ENCODE measurements at regions not wholly inside any gene's neighbourhood (a gene's known extent, or its start where the extent isn't known, plus 50 kb on each side); places are given as distances from the start of the nearest gene placed in this dataset.
"Not testable (repeated sequence)": the region's sequence is repeated elsewhere in the genome, so short reads cannot be mapped to it uniquely, and the experiment has no call there.

DNA sequence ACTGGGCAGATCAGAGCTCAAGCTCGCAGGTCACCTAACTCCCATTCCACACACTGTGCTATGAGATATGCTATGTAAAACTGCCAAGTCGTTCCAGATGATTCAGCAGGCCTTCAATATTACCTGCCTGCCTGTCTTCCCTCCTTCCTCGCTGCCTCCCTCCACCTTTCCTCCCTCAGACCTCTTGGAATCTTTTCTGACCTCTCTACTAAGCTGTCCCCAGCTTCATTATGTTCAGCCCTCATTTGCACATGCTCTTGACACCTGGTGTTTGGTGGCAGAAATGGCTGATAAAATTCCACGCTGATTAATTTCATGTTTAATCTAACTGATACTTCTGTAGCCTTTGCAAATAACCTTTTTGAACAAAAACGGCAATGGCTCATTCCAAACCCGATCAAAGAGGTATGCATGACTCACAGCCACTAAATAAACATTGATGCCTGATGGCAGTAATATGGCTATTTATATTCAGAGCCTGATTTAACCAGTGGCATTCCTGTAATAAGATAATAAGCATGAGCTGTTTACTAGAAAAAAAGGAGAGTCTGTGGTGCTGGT lies 130.8 kb upstream of the EGLN3 start:
- peak; percentile 75 for DNase-seq

DNA sequence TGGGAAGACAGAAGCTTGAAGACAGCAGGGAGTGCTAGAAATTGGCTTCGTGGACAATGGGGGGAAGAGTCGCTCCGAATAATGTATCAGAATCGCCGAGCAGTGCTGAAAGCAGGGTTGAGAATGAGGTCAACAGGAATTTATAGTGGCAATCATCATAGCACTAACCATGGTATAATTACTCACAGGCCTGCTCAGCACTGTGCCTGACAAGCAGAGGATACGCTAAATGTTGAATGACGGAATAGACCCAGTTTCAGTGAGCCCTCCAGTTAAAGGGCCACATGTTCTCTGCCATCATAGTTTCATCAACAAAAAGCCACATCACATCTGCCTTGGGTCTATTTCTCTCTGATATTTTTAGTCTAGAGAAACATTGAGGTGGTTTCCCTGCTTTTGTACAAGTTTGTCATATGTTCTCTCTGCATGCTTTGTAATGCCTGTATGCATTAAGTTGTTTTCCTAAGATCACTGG lies 130.3 kb upstream of the EGLN3 start:
- DNase-seq: peak; percentile 57

DNA sequence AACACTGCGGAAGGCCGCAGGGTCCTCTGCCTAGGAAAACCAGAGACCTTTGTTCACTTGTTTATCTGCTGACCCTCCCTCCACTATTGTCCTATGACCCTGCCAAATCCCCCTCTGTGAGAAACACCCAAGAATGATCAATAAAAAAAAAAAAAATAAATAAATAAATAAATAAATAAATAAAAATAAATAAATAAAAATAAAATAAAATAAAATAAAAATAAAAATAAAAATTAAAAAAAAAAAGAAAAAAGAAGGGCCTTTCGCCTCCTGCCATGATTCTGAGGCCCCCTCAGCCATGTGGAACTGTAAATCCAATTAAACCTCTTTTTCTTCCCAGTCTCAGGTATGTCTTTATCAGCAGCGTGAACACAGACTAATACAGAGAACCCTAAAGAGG lies 128.8 kb upstream of the EGLN3 start:
- not testable (repeated sequence) for DNase-seq

DNA sequence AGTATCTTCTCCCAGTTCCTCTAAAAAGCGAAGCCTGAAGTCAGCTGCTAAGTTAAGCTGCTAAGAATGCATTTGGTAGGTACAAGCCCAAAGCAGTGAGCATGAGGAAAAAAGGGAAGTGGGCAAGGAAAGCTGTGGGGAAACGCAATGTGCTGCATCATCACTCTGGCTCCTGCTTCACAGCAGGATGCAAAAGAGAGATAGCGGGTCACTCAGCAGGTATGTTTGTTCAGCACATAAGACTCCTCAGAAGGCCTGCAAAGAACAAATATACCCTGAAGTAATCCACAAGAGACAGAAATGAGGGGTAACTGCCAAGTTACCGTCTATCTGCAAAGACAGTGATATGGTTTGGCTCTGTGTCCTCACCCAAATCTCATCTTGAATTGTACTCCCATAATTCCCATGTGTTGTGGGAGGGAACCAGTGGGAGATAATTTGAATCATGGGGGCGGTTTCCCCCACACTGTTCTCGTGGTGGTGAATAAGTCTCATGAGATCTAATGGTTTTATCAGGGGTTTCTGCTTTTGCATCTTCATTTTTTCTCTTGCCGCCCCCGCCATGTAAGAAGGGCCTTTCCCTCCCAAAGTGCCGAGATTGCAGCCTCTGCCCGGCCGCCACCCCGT lies 127.4 kb upstream of the EGLN3 start:
- no peak for DNase-seq

DNA sequence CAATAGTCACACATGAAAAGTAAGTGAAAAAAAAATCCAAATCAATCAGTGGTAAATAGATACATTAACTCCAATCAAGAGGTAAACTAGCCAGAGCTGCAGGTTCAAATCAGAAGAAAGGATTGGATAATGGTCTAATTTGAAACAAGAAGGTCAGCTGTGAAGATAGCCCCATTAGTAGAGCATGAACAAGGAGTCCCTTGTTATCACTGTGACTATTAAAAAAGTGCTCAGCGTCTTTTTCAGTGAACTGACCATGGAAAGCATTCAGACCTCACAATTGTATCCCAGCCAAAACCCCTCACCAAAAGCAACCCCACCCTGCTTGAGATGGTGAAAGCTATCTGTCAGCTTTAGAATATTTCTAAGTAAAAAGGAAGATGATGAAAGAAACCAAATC lies 125.0 kb upstream of the EGLN3 start:
- no peak for DNase-seq

DNA sequence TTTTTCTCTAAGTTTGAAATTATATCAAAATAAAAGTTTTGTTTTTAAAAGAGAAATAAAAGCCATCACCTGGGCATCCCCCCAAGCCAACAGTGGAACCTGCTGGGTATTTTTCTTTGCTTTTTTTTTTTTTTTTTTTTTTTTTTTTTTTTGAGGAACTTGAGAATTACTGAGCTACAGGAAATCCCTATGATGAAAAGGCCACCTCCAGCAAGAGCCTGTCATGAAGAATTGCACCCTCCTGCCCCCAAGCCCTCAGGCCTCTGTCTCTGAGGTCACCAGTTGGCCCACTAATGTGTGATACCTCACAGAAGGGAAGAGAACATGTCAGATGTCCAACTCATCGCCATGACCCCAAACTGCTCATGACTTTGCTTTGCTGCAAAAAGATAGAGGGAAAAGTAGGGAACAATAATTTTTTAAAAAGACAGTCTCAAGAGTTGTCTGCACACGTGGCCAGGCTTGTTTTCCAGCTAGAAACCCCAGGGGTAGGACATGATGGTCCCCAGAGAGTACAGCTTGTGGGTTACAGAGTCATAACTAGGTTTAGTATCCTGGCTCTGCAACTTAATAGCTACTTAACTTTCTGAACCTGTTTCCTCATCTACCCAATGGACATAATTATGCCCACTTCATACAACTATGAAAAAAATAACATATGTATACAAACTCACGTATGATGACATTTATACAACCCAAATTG lies 124.3 kb upstream of the EGLN3 start:
- DNase-seq: no peak

DNA sequence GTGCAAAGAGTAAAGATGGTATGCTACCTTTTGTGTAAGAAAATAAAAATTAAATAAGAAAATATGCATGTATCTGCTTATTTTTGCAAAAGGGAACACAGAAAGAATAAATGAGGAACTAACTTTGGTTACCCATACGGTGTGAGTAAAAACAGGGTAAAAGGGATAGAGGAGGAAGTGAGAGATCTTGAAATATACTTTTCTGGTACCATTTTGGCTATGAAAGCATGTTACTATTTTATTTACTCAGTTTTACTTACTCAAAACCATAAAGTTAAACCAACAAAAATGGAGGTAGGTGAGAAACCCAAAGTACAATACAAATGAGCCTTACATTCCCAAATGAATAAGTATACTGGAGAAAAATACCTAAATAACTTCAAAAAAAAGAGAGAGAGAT lies 122.0 kb upstream of the EGLN3 start:
- no peak for DNase-seq

DNA sequence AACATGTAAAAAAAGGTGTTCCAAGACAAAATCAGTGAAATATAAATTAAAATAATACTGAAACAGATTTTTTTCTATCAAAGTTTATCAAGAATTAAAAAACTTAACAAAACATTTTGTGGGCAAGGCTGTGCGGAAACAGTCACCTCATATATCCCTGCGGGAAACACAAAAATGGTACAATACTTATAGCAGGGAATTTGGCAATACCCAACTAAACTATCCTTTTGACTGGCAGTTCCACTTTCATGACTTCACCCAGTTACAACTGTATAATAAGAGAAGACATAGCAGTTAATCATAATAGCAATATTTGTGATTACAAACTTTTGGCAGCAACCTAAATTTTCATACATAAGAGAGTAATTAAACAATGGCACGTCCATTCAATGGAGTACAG lies 121.5 kb upstream of the EGLN3 start:
- no peak for DNase-seq

DNA sequence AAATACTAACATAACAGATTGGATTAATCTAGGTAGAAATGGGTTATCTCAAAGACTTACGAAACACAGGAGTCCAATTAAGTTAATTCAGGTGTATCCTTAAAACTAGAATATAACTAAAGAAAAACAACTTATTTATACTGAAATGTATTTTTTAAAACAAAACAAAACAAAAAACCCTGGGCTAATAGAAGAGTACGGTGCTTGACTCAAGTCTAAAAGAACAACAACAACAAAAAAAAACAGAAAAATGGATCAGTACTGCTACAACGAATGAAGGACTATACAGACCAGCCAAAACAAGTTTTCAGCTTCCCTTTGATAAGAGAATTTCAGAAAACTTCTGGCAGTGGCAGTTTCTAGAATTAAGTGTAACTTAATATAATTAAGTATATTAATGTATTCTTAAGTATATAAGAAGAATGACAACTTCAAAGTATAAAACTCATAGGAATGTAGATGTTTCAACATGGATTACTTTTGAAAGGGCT lies 120.1 kb upstream of the EGLN3 start:
- DNase-seq: no peak

DNA sequence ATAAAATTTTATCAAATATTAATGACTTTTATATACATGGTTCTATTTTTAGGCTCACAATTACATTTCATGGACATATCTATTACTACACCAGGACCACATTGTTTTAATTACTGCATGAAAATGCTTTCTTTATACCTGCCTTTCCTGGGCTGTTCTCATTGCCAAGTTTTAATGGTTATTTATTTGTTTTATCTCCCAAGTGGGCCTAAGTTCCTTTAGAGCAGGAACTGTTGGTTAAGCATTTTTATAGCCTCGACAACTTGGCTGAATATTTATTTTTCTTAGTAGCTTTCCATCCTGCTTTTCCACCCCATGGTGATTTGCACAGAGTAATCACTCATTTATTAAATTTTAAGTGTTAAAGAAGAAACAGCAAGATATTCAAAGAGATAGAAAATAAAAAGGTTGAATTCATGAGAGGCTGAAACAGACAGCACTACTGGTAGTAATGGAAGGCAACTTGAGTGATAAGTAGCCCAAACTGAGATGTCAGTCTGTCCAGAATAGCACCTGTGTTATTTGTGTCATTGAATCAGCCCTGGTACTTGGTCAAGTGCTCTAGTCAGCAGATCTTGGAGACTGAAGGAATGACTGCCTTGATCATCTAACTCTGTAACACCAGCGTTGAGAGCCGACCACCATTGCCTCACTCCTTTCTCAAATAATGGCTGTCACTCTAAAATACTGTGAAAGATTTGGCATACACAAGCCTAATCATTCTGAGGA lies 119.1 kb upstream of the EGLN3 start:
- peak; percentile 84 for DNase-seq

DNA sequence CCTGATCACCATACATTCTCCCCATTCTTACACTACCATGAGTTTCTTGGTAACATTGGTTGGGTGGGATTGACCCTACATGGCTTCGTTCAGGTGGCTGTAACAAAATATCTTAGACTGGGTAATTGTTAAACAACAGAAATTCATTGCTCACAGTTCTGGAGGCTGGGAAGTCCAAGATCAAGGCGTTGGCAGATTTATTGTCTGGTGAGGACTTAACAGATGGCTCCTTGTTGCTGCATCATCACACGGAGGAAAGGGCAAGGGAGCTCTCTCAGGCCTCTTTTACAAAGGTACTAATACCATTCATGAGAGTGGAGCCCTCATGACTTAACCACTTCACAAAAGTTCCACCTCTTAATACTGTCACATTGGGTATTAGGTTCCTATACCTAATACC lies 116.7 kb upstream of the EGLN3 start:
- DNase-seq: no peak

DNA sequence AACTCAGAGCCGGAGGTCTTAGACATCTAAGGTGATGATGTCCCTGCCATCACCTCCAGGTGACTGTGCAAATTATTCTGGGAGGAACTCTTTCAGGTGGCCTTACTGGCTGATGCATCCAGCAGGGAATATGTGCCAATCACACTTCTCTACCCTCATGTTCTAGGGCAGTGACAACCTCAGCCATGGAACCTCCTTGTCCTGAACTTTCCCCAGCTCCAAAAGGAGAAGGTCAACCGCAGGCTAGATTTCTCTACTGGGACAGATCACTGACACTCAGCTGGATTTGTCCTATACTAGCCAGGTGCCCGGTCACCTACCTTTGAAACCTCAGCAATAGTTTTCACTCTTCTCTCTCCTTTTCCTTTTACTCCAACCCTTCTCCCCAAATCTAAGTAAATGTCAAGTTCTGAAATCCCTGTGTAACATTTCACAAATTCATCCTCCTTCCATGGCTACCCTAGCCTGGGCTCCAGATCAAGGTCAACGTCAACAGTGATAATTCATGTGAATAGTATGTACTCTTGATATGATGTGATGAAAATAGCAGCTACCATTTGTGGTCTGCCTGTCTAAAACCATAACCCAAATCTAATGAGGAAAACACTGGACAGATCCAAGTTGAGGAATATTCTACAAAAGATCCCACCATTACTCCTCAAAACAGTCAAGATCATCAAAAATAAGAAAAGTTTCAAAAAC lies 115.0 kb upstream of the EGLN3 start:
- no peak for DNase-seq

DNA sequence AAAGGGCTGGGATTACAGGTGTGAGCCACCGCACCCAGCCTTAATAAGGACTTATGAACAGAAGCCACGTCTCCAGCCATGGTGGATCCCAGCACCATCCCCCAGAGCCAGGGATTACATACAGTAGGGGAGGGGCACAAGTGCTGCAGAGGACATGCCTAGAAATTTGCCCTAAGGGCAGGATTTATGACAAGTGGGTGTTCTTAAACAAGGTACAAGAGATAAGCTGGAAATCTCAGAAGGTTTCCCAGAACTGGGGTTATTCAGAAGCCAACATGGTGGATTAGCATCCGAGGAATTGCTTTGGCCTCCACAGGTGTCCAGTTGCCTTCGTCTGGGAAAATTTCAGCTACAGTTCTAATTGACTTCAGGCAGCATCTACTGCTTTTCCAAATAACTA lies 114.4 kb upstream of the EGLN3 start:
- DNase-seq: no peak

DNA sequence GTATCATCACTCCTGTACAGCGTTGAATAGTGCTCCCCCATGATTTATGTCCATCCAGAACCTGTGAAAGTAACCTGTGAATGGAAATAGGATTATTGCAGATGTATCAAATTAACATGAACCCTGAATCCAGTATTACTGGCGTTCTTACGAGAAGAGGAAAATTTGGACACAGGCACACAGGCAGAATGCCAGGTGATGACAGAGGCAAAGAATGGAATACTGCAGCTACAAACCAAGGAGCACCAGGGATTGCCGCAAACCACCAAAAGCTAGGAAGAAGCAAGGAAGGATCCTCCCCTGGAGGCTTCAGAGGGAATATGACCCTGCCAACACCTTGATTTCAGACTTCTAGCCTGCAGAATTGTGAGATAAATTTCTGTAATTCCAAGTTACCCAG lies 113.5 kb upstream of the EGLN3 start:
- DNase-seq: no peak

DNA sequence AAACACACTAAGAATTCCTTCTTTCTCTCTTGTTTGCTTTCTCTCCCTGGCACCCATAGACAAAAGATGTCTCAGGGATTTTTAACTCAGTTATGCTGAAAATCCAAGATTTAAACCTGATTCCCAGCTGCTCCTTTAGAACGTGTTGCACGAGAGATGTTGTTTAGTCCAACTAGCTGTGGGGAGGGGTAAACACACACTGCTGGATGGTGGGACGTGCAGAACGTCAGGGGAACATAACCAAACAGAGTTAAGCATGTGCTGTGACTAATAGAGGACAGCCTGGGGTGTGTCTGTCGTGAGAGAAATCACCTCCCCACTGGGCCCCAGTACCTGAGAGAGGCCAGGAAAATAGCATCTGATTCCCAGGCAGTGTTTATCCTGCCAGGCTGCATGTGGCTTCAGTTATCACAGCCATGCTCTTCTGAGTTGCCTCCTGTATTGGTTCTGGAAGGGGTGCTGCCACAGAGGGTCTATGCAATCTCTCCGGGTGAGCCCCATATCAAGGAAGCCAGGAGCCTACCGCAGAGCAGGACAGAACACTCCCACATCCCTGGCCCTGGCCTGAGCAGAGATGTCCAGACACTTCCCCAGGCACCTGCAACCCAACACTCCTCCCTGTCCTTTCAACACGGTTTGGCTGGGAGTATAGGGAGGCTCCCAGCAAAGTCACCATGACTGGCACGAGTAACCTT lies 112.7 kb upstream of the EGLN3 start:
- no peak for DNase-seq

DNA sequence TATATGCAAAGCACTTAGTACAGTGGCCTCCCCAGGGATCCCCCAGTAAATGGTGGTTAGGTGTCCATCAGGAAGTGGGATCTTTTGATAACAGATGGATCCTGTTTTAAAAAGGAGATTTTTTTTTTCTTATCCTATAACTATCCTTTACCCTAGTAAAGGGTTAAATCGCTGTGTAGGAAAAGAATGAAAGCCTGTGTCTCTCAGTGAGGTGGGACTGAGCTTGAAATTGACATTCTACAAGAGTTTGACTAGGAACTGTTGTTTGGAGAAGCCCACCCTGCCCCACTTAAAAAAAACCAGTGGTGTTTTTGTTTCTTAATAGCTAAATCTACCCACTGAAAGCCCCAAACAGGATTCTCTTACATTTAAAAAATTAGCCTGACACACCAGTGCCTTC lies 112.2 kb upstream of the EGLN3 start:
- no peak for DNase-seq

DNA sequence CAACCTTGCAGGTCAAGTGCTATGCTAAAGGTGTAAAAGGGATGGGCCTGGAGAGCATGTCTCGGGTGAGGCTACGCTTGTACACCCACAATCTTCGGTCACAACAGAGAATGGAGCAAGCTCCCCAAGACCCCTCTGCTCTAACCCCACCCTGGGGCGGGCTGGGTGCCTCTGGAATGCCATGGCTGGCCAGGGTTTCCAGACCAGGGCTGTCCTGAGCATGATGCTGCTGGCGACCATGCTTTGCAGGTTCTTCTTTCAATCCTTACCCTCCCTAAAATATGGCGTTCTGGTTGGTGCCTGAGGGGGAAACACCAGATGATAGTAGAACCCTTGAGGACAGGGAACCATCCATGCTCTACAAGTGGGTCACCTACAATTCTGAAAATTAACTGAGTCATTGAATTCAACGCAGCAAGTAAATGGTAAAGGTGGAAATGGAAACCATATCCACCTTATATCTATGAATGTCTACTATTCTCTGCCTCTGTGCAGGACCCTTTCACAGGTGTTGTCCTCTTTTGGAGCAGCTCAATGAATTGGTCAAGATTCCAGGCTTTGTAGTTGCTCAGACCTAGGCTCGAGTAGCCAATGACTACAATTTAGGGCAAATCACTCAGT lies 111.6 kb upstream of the EGLN3 start:
- DNase-seq: no peak

DNA sequence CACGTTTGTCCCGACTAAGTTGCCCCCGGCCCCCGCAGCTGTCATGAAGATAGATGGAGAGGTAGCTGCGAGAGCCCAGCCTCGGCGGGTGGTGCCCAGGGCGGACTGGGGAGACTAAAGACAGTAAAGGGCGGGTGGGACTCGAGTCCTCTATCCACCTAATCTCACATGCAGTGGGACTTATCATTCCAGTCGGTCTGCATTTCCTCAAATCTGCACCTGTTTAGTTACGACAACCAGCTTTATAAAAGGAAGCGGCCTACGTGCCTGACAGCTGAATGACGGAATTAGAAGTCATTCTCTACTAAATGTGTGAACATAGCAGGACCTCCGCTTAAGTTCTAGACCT lies 109.8 kb upstream of the EGLN3 start:
- DNase-seq: no peak

DNA sequence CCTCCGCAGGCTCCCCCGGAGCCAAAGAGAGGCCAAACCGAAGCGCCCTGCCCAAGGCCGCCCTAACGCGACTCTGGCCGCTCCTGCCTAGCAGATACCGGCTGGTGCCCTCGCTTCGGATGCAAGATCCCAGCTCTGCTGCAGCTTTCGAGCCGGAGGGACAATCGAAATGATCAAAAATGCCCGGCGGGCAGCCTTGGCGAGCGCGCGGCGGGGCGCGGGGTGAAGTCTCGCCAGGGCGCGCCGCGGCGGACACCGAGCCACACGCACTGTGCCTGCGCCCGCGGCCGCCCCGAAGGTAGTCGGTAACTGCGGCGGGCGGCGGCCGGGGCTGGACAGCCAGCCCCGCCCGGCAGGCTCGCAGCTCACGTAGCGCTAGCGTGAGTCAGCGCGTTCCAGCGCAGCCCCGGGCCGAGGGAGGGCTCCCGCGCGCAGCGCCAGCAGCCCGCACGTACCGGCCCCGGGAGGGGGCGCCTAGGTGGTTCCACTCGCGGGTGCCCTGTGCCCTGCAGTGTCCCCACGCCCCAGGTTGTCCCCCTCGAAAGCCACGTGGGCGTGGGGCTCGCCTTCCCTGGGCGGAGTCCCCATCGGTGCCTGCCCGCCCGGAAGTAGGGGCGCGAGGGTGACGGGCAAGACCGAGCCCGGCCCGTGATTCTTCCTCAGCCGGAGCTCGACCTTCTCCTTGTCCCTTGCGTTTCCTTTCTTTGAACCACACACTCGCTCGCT lies 109.2 kb upstream of the EGLN3 start:
- peak; percentile 72 for DNase-seq

DNA sequence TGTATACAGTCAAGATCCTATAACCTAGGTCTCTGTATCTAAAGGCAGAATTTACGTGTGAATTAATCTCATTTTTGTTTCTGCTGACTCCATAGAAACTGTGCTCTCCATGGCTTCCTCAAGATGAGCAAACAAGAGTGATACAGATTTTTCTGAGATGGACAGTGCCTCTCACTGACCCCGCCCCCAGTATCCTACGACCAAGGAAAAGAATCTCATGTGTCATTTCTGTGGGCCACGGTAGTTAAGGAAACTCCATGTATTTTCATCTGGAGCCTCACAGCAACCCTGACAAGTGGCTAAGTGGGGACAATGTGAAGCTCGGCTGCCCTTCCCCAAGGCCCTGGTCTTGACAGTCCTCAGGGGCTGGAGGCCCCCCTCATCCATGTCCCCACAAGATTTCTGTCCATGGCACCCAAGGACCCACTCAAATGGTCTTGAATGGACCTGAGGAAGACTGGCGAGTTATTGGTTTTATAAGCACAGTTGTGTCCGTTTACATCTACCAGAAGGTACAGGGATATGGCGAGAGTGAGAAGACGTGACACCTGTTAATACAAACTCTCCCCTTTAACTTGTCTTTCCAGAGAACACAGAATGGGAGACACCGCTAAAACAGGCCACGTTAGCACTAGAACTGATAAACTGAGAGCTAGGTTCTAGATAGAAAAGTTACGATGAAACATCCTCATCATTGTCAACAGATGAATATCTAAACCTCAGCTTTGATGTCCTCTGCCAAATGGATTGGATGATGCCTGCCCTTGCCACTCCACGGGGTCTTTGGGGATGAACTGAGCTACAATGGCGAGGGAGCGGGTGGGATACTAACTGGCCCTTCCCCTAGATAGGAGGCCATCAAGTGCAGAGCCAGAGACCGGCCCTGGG lies 108.4 kb upstream of the EGLN3 start:
- DNase-seq: peak; percentile 54
